GM13976 (cell line): ENCODE measurements at regions not wholly inside any gene's neighbourhood (a gene's known extent, or its start where the extent isn't known, plus 50 kb on each side); places are given as distances from the start of the nearest gene placed in this dataset.

Experiments used
- DNase-seq: peaks from one replicate; pipeline ENCODE4 v3.0.0; 2012; ENCODE audit warnings: low spot score
- CTCF ChIP-seq: IDR thresholded peaks from 2 replicates; pipeline ENCODE4 v1.5.1; 2012; ENCODE audit warnings: borderline replicate concordance, mild to moderate bottlenecking; ENCODE audit not compliant: insufficient read depth; ENCODE audit errors: extremely low read depth, missing control alignments, control extremely low read depth
- in situ Hi-C: fragments of 300-500 bp; cut with MboI; formaldehyde crosslinking; loops from one replicate; pipeline ENCODE4 v1.12.0; 2022; ENCODE audit warnings: low sequenced_read_pairs, mixed read lengths, inconsistent platforms; ENCODE audit not compliant: unreplicated experiment

- in situ Hi-C loops: no loop called here
- TF ChIP-seq CTCF: no peak
- DNase-seq: no peak
These were observed 397.6 kb downstream of the RASEF start for GRCh38 chr9:82665324-82665723.

- TF ChIP-seq CTCF: no peak
- no peak for DNase-seq
- in situ Hi-C loops: no loop called here
These were observed 394.2 kb downstream of the RASEF start for GRCh38 chr9:82668689-82669199.

- TF ChIP-seq CTCF: no peak
- in situ Hi-C loops: no loop called here
- DNase-seq: no peak
These were observed 392.9 kb downstream of the RASEF start for GRCh38 chr9:82670000-82670399.

- in situ Hi-C loops: no loop called here
- no peak for TF ChIP-seq CTCF
- DNase-seq: no peak
These were observed 392.2 kb downstream of the RASEF start for GRCh38 chr9:82670726-82671125.

GRCh38 chr9:82673201-82673600 lies 389.7 kb downstream of the RASEF start:
- no peak for TF ChIP-seq CTCF
- no peak for DNase-seq
- in situ Hi-C loops: no loop called here

- no peak for DNase-seq
- TF ChIP-seq CTCF: no peak
- in situ Hi-C loops: no loop called here
These were observed 389.0 kb downstream of the RASEF start for GRCh38 chr9:82673919-82674318.

- no peak for DNase-seq
- in situ Hi-C loops: no loop called here
- no peak for TF ChIP-seq CTCF
These were observed 387.8 kb downstream of the RASEF start for GRCh38 chr9:82675102-82675501.
